ENCODE measurements at regions not wholly inside any gene's neighbourhood (a gene's known extent, or its start where the extent isn't known, plus 50 kb on each side); places are given as distances from the start of the nearest gene placed in this dataset.

DNA sequence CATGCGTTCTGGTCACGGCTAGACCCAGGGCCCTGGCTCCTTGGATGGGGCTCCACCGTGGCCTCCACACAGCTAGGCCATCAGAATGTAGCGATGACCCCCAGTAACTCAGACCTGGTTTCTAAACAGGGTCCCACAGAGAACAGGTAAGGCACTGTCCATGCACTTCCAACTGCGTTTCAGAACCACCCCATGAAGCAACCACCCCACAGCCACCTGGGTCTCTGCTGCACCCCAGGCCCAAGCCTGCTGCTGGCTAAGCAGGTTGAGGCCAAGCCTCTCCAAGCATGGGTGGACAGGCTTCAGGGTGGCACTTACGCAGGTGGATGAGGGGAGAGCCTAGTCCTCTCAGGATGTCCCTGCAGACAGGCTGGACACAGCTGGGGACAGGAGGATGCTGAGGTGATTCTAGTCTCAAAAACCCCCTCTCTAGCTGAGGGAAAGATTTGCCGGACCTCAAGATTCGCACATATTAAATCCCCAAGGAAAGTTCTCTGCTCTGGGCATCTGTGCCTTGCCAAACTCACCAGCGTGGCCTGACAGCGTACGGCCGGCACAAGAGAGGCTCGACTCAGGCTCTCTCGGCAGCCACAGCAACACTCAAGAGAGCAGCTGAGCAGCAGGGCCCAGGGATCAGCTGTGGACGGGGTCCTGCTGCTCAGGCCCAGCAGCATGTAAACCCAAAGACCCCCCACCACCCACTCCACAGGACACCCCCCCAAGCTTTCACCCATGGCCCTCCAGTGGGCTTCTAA, 141.6 kb downstream of the CRYBB2 start:
- no peak for ATAC-seq
- POLR2A ChIA-PET = no interaction called here
- FAIRE-seq = no peak

More for the DNA sequence above, 141.6 kb downstream of the CRYBB2 start:
- in situ Hi-C loops (cut with HindIII; ENCODE audit: extremely low pct_ligation_motif_present, low pct_unique_long_range_greater_than_20kb) (no loop called here), intact Hi-C loops (cut with micrococcal nuclease; ENCODE audit: unreplicated experiment) (loop anchor here (5.0 kb wide), 3 partner anchors 41 to 86 kb away; no protein-coding TSS in a partner anchor)
- WGBS (ENCODE audit: low lambda C conversion rate) = 95% methylated on average over 7 of the region's 15 CpGs
- Histone ChIP-seq H3K27ac (ENCODE audit: extremely low read length, insufficient read depth, low read length) (no peak overlapping the region), H3K4me2 (ENCODE audit: low read depth, low read length) (no peak overlapping the region), H3K36me3 (replicated peaks in 1 of 2; ENCODE audit: control insufficient read depth in 1 of 2, insufficient read depth in 2 of 2, low read length in 2 of 2) (peaks cover 20 to 71% of the 10 kb centered on the region in 2 experiments; a peak in 4 of 5 replicates), H3K4me1 (ENCODE audit: insufficient read depth, low read length) (no peaks in the 10 kb centered on the region), H3K79me2 (ENCODE audit: insufficient read depth, low read length) (peaks cover 3% of the 10 kb centered on the region), H3K27me3 (ENCODE audit: control insufficient read depth in 1 of 2, insufficient read depth in 2 of 2, low read length in 2 of 2) (no peaks in the 10 kb centered on the region), H3K9me3 (ENCODE audit: low read length) (no peaks in the 10 kb centered on the region), H2AFZ (ENCODE audit: low read length) (no peak overlapping the region), H3K4me3 (replicated peaks in 1 of 3; ENCODE audit: insufficient read depth in 1 of 3, low read depth in 2 of 3, low read length in 3 of 3) (no peak overlapping the region), H4K20me1 (ENCODE audit: insufficient read depth, low read length) (peaks cover 16% of the 10 kb centered on the region; the same call in 1 of the 2 replicates), H3K9ac (ENCODE audit: insufficient read depth, low read depth, low read length) (no peak overlapping the region)
- TF ChIP-seq, protein P1, sequence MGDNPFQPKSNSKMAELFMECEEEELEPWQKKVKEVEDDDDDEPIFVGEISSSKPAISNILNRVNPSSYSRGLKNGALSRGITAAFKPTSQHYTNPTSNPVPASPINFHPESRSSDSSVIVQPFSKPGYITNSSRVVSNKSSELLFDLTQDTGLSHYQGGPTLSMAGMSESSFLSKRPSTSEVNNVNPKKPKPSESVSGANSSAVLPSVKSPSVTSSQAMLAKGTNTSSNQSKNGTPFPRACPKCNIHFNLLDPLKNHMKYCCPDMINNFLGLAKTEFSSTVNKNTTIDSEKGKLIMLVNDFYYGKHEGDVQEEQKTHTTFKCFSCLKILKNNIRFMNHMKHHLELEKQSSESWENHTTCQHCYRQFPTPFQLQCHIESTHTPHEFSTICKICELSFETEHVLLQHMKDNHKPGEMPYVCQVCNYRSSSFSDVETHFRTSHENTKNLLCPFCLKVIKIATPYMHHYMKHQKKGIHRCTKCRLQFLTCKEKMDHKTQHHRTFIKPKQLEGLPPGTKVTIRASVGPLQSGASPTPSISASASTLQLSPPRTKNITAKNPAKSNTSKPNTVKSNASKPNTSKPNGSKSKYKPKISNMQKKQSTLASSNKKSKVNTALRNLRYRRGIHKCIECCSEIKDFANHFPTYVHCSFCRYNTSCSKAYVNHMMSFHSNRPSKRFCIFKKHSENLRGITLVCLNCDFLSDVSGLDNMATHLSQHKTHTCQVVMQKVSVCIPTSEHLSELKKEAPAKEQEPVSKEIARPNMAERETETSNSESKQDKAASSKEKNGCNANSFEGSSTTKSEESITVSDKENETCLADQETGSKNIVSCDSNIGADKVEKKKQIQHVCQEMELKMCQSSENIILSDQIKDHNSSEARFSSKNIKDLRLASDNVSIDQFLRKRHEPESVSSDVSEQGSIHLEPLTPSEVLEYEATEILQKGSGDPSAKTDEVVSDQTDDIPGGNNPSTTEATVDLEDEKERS (CRISPR knock-in tag; IDR thresholded peaks at IDR 0.05) = no peak
- TF ChIP-seq MTF1 (CRISPR knock-in tag; IDR thresholded peaks at IDR 0.05) (no peak), CHD2 (IDR thresholded peaks at IDR 0.05; ENCODE audit: low read depth, low read length) (no peak), MTA3 (CRISPR knock-in tag; IDR thresholded peaks at IDR 0.05) (no peak)
- no TSS peak for BruUV-seq (replicated peaks)
- CTCF ChIA-PET (ENCODE audit: low intra/inter-chr PET ratio, low total read pairs) = no interaction called here
- no peak for DNase-seq (ENCODE audit: low spot score)

Data from HepG2 (cell line).